ENCODE measurements at regions not wholly inside any gene's neighbourhood (a gene's known extent, or its start where the extent isn't known, plus 50 kb on each side); places are given as distances from the start of the nearest gene placed in this dataset.

DNA sequence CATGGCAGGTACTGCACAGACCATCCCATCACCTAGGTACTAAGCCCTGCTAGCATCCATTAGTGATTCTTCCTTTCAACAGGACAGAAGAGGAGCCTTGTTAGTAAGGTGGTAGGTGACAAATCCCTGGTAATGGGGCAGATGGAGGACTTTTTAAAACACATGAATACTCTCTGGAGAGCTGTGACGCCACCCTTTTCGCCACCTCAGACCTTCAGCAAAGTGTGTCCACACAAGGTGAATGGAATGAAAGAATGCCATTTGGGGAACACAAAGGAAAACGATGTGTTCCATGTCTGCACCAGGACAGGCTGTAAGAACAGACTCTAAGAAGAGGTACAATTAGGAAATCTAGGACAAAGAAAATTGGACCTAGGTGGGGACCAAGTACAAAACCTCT is 110.5 kb upstream of the CARMIL1 start:
- TF ChIP-seq, protein P1, sequence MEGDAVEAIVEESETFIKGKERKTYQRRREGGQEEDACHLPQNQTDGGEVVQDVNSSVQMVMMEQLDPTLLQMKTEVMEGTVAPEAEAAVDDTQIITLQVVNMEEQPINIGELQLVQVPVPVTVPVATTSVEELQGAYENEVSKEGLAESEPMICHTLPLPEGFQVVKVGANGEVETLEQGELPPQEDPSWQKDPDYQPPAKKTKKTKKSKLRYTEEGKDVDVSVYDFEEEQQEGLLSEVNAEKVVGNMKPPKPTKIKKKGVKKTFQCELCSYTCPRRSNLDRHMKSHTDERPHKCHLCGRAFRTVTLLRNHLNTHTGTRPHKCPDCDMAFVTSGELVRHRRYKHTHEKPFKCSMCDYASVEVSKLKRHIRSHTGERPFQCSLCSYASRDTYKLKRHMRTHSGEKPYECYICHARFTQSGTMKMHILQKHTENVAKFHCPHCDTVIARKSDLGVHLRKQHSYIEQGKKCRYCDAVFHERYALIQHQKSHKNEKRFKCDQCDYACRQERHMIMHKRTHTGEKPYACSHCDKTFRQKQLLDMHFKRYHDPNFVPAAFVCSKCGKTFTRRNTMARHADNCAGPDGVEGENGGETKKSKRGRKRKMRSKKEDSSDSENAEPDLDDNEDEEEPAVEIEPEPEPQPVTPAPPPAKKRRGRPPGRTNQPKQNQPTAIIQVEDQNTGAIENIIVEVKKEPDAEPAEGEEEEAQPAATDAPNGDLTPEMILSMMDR (IDR thresholded peaks at IDR 0.05), result no peak
- TF ChIP-seq POLR2A (IDR thresholded peaks at IDR 0.05), result no peak

Measured in uterus (tissue), 2 donors.